Left hindlimb (tissue), 1 donor: ENCODE measurements at regions not wholly inside any gene's neighbourhood (a gene's known extent, or its start where the extent isn't known, plus 50 kb on each side); places are given as distances from the start of the nearest gene placed in this dataset.
"Not testable (repeated sequence)": the region's sequence is repeated elsewhere in the genome, so short reads cannot be mapped to it uniquely, and the experiment has no call there.

Experiments
- DNase-seq: peaks from one replicate; pipeline ENCODE4 v3.0.0-alpha.2; 2018

- DNase-seq, result no peak
Measured at GRCh38 chr3:20537234-20537633, 351.2 kb upstream of the SGO1 start.

GRCh38 chr3:20529911-20530310 lies 343.9 kb upstream of the SGO1 start:
- DNase-seq, result no peak

- DNase-seq, result no peak
Measured at GRCh38 chr3:20528180-20528770, 342.3 kb upstream of the SGO1 start.

- no peak for DNase-seq
Measured at GRCh38 chr3:20527368-20527767, 341.4 kb upstream of the SGO1 start.

GRCh38 chr3:20524328-20524727 lies 338.3 kb upstream of the SGO1 start:
- DNase-seq, result no peak

GRCh38 chr3:20523293-20523692 lies 337.3 kb upstream of the SGO1 start:
- no peak for DNase-seq

- not testable (repeated sequence) for DNase-seq
Measured at GRCh38 chr3:20517316-20517715, 331.3 kb upstream of the SGO1 start.

- no peak for DNase-seq
Measured at GRCh38 chr3:20516311-20516710, 330.3 kb upstream of the SGO1 start.

- no peak for DNase-seq
Measured at GRCh38 chr3:20515834-20516233, 329.8 kb upstream of the SGO1 start.

GRCh38 chr3:20511863-20512505 lies 326.0 kb upstream of the SGO1 start:
- no peak for DNase-seq

GRCh38 chr3:20510396-20510795 lies 324.4 kb upstream of the SGO1 start:
- no peak for DNase-seq

- no peak for DNase-seq
Measured at GRCh38 chr3:20503394-20504082, 317.5 kb upstream of the SGO1 start.

- DNase-seq, result no peak
Measured at GRCh38 chr3:20490996-20491395, 305.0 kb upstream of the SGO1 start.

GRCh38 chr3:20488151-20488550 lies 302.1 kb upstream of the SGO1 start:
- DNase-seq, result no peak

- DNase-seq, result no peak
Measured at GRCh38 chr3:20484126-20484525, 298.1 kb upstream of the SGO1 start.

- no peak for DNase-seq
Measured at GRCh38 chr3:20482350-20482749, 296.3 kb upstream of the SGO1 start.

- no peak for DNase-seq
Measured at GRCh38 chr3:20480786-20481365, 294.9 kb upstream of the SGO1 start.

- no peak for DNase-seq
Measured at GRCh38 chr3:20478436-20478835, 292.4 kb upstream of the SGO1 start.

- not testable (repeated sequence) for DNase-seq
Measured at GRCh38 chr3:20464237-20464636, 278.2 kb upstream of the SGO1 start.

GRCh38 chr3:20462723-20463122 lies 276.7 kb upstream of the SGO1 start:
- no peak for DNase-seq

GRCh38 chr3:20462226-20462625 lies 276.2 kb upstream of the SGO1 start:
- DNase-seq, result no peak

- DNase-seq, result no peak
Measured at GRCh38 chr3:20458994-20459716, 273.1 kb upstream of the SGO1 start.

GRCh38 chr3:20456511-20456910 lies 270.5 kb upstream of the SGO1 start:
- DNase-seq, result no peak
